GM18505 (cell line): ENCODE measurements at regions not wholly inside any gene's neighbourhood (a gene's known extent, or its start where the extent isn't known, plus 50 kb on each side); places are given as distances from the start of the nearest gene placed in this dataset.

Source experiments
- ATAC-seq: cut with Tn5 transposase; IDR thresholded peaks from one replicate; pipeline ENCODE4 v1.9.1; 2021; ENCODE audit not compliant: unreplicated experiment
- POLR2A ChIP-seq: IDR thresholded peaks from 4 replicates; pipeline ENCODE4 v1.6.1; 2011; ENCODE audit warnings: borderline replicate concordance; ENCODE audit not compliant: insufficient read depth, insufficient read length; ENCODE audit errors: extremely low read depth

DNA sequence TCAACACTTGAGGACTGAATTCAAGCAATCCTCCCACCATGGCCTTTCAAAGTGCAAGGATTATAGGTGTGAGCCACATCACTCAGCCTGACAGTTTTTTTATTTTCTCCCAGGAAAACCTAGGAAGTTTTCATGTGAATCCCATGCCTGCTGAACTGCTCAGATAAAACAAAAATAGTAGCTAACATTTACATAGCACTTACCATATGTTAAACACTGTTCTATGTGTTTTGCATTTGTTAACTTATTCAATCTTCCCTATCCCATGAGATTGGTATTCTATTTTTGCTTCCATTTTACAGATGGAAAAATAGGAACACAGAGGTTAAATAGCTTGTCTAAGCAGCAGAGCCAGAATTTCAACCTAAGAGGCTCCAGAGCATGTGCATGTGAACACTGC lies 157.4 kb upstream of the KCTD1 start:
- no peak for TF ChIP-seq POLR2A
- no peak for ATAC-seq

DNA sequence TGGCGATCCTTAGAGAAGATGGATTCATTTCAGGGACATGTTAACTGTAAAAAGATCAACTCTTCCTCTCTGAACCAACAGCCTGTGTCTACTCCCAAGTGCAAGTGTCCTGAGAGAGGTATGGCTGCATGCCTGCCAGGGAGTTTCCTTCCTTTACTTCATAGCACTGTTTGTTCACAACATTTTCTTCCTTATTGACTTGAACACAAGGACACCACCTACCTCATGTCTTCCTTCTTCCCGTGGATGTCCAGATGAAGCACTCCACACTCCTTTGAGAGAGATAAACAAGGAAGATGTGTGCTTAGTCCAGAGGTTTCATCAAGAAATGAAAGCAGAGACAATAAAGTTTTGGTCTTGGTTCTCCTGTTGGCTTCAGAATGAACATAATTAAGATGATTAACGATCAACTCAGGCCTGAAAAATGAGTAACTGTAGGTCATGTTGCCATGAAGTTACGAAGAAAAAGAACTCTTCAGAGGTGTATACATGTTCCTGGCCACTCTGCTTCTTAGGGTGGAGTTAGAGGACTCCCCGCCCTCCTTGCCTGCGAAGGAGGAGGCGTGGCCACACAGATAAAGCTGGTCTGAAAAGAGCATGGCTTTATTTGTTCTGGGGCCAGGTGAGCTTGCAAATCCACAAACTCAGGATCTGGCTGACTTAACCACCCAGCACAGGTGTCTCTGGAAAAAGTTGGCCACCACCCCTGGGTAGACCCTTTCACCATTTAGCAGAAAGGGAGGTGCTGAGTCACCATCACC lies 155.0 kb upstream of the KCTD1 start:
- no peak for TF ChIP-seq POLR2A

DNA sequence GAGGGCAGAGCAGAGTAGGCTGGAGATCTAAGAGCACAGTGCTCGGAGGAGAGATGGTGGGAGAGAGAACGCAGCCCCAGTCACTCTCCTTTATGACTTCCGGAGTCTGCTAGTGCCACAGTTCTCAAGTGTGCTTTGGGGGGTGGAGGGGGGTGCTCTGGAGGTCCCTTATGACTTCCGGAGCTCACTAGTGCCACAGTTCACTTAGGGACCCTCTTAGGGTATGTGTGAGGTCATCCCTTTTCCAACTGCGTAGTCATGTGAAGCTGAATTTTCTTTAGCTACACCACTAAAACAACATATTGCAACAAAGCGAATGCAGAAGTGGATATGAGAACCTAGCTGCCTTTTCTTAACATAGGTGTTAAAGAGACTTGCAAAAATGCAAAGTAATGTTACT lies 153.7 kb upstream of the KCTD1 start:
- TF ChIP-seq POLR2A: no peak
- no peak for ATAC-seq

More for the DNA sequence above, 155.0 kb upstream of the KCTD1 start:
- ATAC-seq: no peak

DNA sequence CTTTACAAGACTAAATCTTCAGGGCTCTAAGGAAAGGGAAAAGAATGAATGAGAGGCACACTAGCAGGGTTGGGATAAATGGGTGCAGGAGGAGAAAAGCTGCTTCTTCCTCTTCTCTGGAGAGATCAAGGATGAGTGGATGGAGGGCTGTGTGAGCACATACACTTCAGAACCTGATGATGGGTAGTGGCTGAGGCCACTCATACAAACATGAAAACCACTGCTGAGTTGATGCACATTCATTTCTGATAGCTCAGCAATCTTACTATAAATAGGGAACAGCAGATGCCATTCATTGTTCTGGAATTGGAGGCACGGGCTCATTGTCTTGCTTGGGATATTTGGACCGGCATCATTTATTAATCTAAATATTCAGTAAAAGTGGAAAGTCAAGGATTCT lies 152.4 kb upstream of the KCTD1 start:
- ATAC-seq: no peak
- no peak for TF ChIP-seq POLR2A

DNA sequence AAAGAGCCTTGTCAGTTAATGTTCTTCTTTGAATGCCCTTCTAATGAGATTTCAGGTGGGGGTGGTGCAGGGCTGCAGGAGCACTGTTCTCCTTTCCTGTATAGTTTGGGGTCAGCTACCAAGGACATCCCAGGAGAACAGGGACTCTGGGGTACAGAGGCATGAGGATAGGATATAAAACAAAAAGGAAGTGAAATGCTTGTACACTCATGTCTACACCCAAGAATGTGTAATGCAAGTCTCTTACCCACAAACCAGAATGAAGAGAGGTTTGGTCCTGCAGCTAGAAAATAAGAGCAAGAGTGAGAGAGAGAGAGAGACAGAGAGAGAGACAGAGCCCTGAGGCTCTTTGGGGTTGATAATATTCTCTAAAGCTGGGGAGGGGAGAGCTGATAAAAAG lies 151.8 kb upstream of the KCTD1 start:
- ATAC-seq: no peak
- no peak for TF ChIP-seq POLR2A

DNA sequence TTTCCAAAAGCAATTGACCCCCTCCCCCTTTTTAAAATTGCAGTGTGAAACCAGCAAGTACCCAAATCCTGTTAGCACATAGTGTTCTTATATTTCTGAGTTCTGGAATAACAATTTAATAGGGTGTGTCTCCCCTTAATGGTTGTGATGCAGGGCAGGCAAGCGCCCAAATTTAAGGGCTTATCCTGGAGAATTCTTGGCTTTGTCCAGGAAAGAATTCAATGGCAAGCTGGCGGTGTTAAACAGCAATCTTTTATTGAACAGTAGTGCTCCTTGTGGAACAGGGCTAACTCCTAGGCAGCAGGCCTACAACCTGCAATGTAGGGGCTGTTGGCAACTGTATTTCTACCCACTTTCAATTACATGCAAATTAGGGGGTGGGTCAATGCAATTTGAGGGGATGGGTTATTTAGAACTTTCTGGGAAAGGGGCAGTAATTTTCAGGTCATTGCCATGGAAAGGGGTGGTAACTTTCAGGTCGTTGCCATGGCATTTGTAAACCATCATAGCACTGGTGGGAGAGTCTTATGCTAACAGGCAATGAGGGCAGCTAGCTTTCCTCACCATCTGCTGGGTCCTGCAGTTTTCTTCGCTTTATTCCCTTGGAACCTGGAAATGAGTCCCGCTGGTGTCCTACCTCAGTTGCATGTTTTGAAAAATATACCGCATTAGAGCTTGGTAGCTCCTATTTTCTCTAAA lies 149.0 kb upstream of the KCTD1 start:
- TF ChIP-seq POLR2A: no peak
- ATAC-seq: no peak

DNA sequence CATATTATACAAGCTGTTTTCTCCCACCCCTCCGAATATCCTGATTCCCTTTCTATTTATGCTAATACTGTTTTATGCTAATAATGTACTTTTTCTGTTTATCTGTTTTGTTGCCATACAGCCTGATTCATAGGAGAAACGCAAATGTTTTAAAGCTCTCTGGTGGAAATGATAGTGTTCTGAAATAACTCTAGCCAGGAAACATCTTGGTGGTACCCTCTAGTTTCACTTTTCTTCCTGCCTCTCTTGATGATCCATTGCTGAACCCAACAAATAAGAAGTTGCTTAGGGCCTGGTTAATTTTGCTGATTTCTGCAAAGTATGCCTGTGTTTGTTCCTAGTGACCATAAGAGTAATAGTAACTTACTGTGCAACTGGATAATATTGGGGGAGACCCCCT lies 148.4 kb upstream of the KCTD1 start:
- no peak for TF ChIP-seq POLR2A
- no peak for ATAC-seq

DNA sequence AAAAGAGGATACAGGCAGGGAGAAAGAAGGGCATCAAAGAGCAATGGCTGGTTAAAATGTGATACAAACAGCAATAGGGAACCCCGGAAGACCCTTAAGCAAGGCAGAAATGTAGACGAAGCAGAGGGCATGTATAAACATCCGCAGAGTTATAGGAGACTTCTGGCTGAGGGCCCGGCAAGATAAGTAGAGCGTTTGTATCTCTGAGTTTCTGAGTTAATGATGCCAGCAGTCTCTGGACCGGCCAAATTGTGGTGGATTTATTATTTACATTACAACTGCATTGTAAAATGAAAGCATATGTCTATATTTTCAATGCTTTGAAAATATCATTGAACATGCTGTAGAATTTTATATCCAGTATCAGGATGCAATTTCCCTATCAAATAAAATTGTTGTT lies 148.0 kb upstream of the KCTD1 start:
- ATAC-seq: no peak
- no peak for TF ChIP-seq POLR2A

DNA sequence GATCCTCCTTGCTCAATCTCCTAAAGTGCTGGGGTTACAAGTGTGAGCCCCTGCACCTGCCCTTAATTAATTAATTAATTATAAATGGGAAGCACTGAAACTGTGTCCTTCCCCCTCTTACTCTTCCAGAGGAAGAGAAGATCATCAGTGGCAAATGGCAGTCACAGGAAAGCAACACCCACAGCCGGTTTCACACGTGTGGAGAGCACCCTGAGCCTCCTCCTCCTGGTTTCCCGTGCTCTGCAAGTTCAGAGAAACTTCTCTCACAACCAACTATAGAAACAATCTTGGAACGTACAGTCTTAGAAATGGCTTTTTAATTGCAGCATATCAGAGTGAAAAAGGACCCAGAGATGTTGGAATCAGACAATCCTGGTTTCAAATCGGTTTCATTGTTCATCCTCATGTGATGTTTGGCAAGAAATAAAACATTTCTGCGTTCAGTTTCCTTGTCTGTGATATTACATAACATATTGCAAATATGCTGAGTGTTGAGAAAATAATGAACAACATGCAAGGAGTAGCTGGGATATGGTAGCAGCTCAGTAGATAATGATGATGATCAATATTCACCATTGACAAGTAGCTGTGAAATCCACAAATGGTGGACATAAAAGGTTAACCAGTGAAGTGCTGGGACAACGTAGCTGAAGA lies 141.0 kb upstream of the KCTD1 start:
- ATAC-seq: no peak
- TF ChIP-seq POLR2A: no peak

DNA sequence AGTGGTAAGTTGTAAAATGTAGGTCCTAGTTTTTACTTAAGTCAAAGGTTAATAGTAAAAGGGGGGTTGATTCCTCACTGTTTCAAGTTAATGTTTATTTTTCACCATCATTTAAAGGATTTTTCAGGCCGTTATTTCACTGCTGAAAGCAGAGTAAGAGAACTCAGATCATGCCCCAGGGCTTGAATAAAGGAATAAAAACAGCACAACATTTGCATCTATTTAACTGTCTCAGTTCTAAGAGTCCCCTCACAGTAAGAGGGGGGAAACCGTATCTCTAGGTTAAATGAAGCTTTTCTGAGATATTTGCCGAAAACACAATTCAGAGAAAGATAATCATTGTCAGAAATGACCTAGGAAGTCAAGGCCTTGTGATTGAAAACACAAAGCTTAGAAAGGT lies 138.2 kb upstream of the KCTD1 start:
- no peak for TF ChIP-seq POLR2A
- ATAC-seq: no peak

DNA sequence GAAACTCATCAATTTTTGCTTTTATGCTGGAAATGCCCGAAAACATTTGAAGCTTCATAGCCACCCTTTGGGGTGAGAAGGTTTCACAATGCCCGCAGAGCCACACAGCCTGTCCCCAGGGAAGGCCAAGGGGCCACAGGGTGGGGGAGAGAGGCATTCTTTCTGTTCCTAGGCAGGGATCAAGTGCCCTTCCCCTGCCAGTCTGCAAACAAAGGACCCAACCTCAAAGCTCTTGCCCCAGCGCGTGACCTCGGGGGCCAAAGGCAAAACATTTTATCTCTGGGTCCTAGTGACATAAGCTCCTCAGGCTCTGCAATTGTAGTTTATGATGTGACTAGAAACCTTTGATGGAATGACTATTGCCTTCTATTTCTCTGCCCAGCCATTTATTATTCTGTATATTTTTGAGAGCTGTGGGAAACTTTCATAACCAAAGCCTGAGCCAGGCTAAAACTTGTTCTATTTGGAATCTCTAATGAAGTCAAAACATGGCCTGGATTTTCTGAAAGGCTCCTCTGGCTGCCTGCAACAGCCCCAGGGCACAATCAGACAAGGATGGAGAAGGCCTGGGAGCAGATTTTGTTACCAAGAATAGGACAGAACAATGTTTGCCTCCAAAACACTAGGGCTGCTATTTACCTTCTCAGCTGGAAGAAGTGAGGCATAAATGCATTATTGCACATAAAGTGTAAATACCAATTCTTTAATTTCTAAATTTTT lies 137.2 kb upstream of the KCTD1 start:
- no peak for TF ChIP-seq POLR2A
- ATAC-seq: no peak

DNA sequence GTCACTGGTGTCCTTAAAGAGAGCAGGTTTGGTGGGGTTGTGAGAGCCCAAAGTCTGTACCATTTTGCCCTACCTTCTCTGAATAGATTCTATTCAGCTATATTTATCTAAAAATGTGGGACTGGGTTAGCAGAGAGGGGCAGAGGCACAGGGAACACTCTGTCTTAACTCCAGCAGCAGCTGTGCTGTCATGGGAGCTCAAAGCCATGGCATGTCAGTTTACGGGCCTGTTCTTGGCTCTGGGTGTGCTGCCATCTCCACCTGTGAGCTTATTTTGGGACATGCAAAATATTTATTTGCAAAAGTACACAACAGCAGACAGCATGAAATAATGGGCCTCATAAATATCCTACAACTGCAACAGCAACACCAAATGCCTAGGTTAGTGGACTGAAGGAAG lies 129.6 kb upstream of the KCTD1 start:
- no peak for ATAC-seq
- no peak for TF ChIP-seq POLR2A

DNA sequence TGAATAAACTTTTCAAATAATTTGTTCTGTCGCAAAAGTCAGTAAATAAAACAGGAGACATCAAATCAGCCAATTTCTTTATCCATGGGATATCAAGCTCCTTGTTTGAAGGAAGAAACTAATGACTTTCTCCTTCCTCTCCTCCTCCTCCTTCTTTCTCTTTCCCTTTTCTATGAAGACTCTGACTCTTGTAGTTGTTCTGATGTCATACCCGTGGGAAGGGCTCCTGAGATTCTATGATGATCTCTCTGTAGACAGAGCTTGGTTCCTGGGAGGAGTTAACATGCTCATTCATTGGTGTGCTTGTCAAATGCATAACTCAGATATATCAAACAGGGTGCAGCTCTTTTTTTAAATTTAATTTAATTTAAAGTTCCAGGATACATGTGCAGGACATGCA lies 118.7 kb upstream of the KCTD1 start:
- ATAC-seq: no peak
- no peak for TF ChIP-seq POLR2A
